RWPE1 (cell line): ENCODE measurements at regions not wholly inside any gene's neighbourhood (a gene's known extent, or its start where the extent isn't known, plus 50 kb on each side); places are given as distances from the start of the nearest gene placed in this dataset.
"Not testable (repeated sequence)": the region's sequence is repeated elsewhere in the genome, so short reads cannot be mapped to it uniquely, and the experiment has no call there.

Experiments used
- CTCF ChIA-PET: fragments of 350-600 bp; sonication (Branson Sonifier 250); formaldehyde crosslinking; extraction: SDS; loops from one replicate; lab custom pipeline; 2021; lab: Yijun Ruan, JAX
- POLR2A ChIA-PET: fragments of 400-600 bp; formaldehyde crosslinking; extraction: SDS; loops from one replicate; lab custom pipeline; 2020; ENCODE audit warnings: antibody characterized with exemption; ENCODE audit not compliant: low non-redundant PET; lab: Yijun Ruan, JAX
- DNase-seq: peaks from one replicate; pipeline ENCODE4 v3.0.0; 2012; ENCODE audit warnings: low spot score
- H3K27ac ChIP-seq: fragments of 450-650 bp; 2 replicates; pipeline ENCODE4 v1.5.1; 2017
- CTCF ChIP-seq: fragments of 450-650 bp; conservative IDR thresholded peaks from 2 replicates; pipeline ENCODE4 v1.5.1; 2017; ENCODE audit warnings: low read depth, mild to moderate bottlenecking

GRCh38 chr4:121616449-121616848 lies 80.3 kb downstream of the ANXA5 start:
- DNase-seq, POLR2A ChIA-PET, H3K27ac ChIP-seq: not testable (repeated sequence)
- CTCF ChIA-PET = interaction anchor here (0.8 kb wide), 1 partner anchor 9 kb away, joined by 6 read pairs; no protein-coding TSS in a partner anchor

- ChIA-PET POLR2A (no interaction called here), CTCF (no interaction called here)
- no peak for DNase-seq
- H3K27ac ChIP-seq = no peak overlapping the region
- TF ChIP-seq CTCF = no peak
These were observed 82.7 kb downstream of the ANXA5 start for GRCh38 chr4:121614101-121614500.

- POLR2A ChIA-PET = no interaction called here
- CTCF ChIA-PET = no interaction called here
- TF ChIP-seq CTCF = no peak
- no peak overlapping the region for H3K27ac ChIP-seq
- DNase-seq = no peak
These were observed 97.7 kb downstream of the ANXA5 start for GRCh38 chr4:121599049-121599448.

GRCh38 chr4:121597346-121597934 lies 99.3 kb downstream of the ANXA5 start:
- H3K27ac ChIP-seq = no peak overlapping the region
- CTCF ChIA-PET = interaction anchor here (0.7 kb wide), 1 partner anchor 1382 kb away, joined by 3 read pairs; no protein-coding TSS in a partner anchor
- TF ChIP-seq CTCF = no peak
- DNase-seq = peak; percentile 13
- POLR2A ChIA-PET = no interaction called here

GRCh38 chr4:121594796-121595526 lies 101.8 kb downstream of the ANXA5 start:
- H3K27ac ChIP-seq = no peak overlapping the region
- TF ChIP-seq CTCF = no peak
- ChIA-PET CTCF (interaction anchor here (0.6 kb wide), 1 partner anchor 8 kb away, joined by 10 read pairs; no protein-coding TSS in a partner anchor), POLR2A (no interaction called here)
- no peak for DNase-seq

GRCh38 chr4:121593760-121594159 lies 103.0 kb downstream of the ANXA5 start:
- ChIA-PET POLR2A (no interaction called here), CTCF (no interaction called here)
- DNase-seq = no peak
- no peak overlapping the region for H3K27ac ChIP-seq
- no peak for TF ChIP-seq CTCF

- CTCF ChIA-PET, H3K27ac ChIP-seq, POLR2A ChIA-PET, DNase-seq: not testable (repeated sequence)
These were observed 104.5 kb downstream of the ANXA5 start for GRCh38 chr4:121592257-121592656.
